ENCODE measurements at regions not wholly inside any gene's neighbourhood (a gene's known extent, or its start where the extent isn't known, plus 50 kb on each side); places are given as distances from the start of the nearest gene placed in this dataset.

DNA sequence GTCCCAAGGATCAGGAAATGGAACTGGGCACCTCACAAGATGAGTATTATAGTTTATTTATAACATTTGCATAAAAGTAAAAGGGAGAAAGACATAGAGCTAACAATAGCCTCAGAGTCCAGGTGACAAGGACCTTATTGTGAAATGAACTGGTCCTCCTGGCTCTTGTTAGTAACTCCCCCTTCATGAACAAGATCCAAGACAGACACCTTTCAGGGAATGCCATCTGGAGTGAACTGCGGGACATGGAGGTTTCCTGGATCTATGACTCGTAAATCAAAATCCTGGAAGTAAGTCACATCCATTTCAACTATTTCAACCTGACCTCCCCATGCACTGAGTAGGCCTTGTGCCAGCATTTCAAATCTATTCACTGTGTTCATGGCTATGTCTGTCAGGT, 129.5 kb upstream of the GAS1 start:
- no peak overlapping the region for H3K4ac ChIP-seq (ENCODE audit: low read depth, low read length)
- H4K8ac ChIP-seq (replicated peaks; ENCODE audit: insufficient read length, low read depth, low read length) = no peak overlapping the region
- no peaks in the 10 kb centered on the region for H4K20me1 ChIP-seq (ENCODE audit: control insufficient read depth, insufficient read depth, insufficient read length)
- TF ChIP-seq CTCF (conservative IDR thresholded peaks at IDR 0.05) = no peak
- H3K79me2 ChIP-seq (ENCODE audit: insufficient read depth, low read length) = no peaks in the 10 kb centered on the region
- no peak overlapping the region for H3K4me3 Mint-ChIP-seq
- no CpG with 5 or more reads among the region's 2 CpGs for WGBS (ENCODE audit: extremely low coverage, insufficient read length, low lambda C conversion rate)
- no peaks in the 10 kb centered on the region for H3K9me3 ChIP-seq (ENCODE audit: control insufficient read depth, low read depth, low read length)
- no peak overlapping the region for H3K4me2 ChIP-seq (ENCODE audit: insufficient read depth, insufficient read length, low read length)
- no peak overlapping the region for H2BK15ac ChIP-seq (ENCODE audit: low read depth, low read length)
- no peak overlapping the region; a peak in 1 of 7 replicates for H3K27ac Mint-ChIP-seq
- no peak overlapping the region for H2BK5ac ChIP-seq (ENCODE audit: insufficient read length, low read length)
- H3K79me1 ChIP-seq (ENCODE audit: insufficient read depth, low read depth, low read length, poor library complexity, severe bottlenecking) = no peaks in the 10 kb centered on the region
- H3K23ac ChIP-seq (ENCODE audit: insufficient read length, low read depth, low read length) = no peak overlapping the region
- H3K23me2 ChIP-seq (ENCODE audit: insufficient read length, low read depth, low read length, poor library complexity, severe bottlenecking) = no peaks in the 10 kb centered on the region
- H3K27me3 Mint-ChIP-seq (ENCODE audit: low read depth) = no peaks in the 10 kb centered on the region; the same call in 1 of the 2 replicates
- H3K14ac ChIP-seq (ENCODE audit: insufficient read depth, low read length) = no peak overlapping the region
- no peak overlapping the region for H4K91ac ChIP-seq (ENCODE audit: insufficient read length, low read depth, low read length)
- no peak overlapping the region for H4K5ac ChIP-seq (ENCODE audit: insufficient read length, low read depth, low read length)
- H2AK5ac ChIP-seq (ENCODE audit: insufficient read length, low read length) = no peak overlapping the region
- H3K9ac ChIP-seq (ENCODE audit: extremely low read depth, insufficient read length, low read length) = no peak overlapping the region
- H3K56ac ChIP-seq (ENCODE audit: insufficient read length, low read depth, low read length) = no peak overlapping the region
- H3T11ph ChIP-seq (ENCODE audit: low read length) = no peak overlapping the region
- no peaks in the 10 kb centered on the region for H3K27me3 ChIP-seq (ENCODE audit: insufficient read depth, low read length)
- H3K4me1 Mint-ChIP-seq = no peaks in the 10 kb centered on the region
- H2BK20ac ChIP-seq (ENCODE audit: low read depth, low read length, poor library complexity, severe bottlenecking) = no peak overlapping the region
- no peaks in the 10 kb centered on the region for H3K4me1 ChIP-seq (ENCODE audit: insufficient read depth, low read length)
- no peak overlapping the region for H3K18ac ChIP-seq (ENCODE audit: insufficient read length, low read depth, low read length)
- no peak overlapping the region for H2AFZ ChIP-seq (ENCODE audit: low read length)
- H3K36me3 Mint-ChIP-seq (ENCODE audit: insufficient read depth in 1 of 3, low read depth in 3 of 3) = peaks cover 0 to 12% (median 2%) of the 10 kb centered on the region in 3 experiments; a peak in 5 of 7 replicates
- no peak overlapping the region for H2BK120ac ChIP-seq (ENCODE audit: low read depth, low read length, poor library complexity, severe bottlenecking)
- no peak for DNase-seq
- H3K9me3 Mint-ChIP-seq = peaks cover 15 to 18% of the 10 kb centered on the region in 2 experiments
- H3K27ac ChIP-seq (ENCODE audit: insufficient read length, low read depth, low read length) = no peak overlapping the region
- H2BK12ac ChIP-seq (ENCODE audit: insufficient read length, low read depth, low read length) = no peak overlapping the region
